Endodermal cell (in vitro differentiated cells): ENCODE measurements at regions not wholly inside any gene's neighbourhood (a gene's known extent, or its start where the extent isn't known, plus 50 kb on each side); places are given as distances from the start of the nearest gene placed in this dataset.
"Not testable (repeated sequence)": the region's sequence is repeated elsewhere in the genome, so short reads cannot be mapped to it uniquely, and the experiment has no call there.

Experiments
- DNase-seq: peaks from one replicate; pipeline ENCODE4 v3.0.0-alpha.2; 2017
- H3K27ac ChIP-seq: 2 replicates; pipeline ENCODE4 v1.5.1; 2013; ENCODE audit warnings: mild to moderate bottlenecking, low read depth, low read length, moderate library complexity
- H3K27me3 ChIP-seq: 2 replicates; pipeline ENCODE4 v1.6.1; 2013; ENCODE audit warnings: mild to moderate bottlenecking, low read length, moderate library complexity; ENCODE audit not compliant: insufficient read depth, control insufficient read depth, poor library complexity, severe bottlenecking
- H3K36me3 ChIP-seq: 2 replicates; pipeline ENCODE4 v1.7.0; 2013; ENCODE audit warnings: mild to moderate bottlenecking, low read length, moderate library complexity; ENCODE audit not compliant: control insufficient read depth, insufficient read depth
- H3K4me1 ChIP-seq: one replicate; pipeline ENCODE4 v1.7.0; 2013; ENCODE audit warnings: low read length; ENCODE audit not compliant: control insufficient read depth, insufficient read depth
- H3K4me3 ChIP-seq: 2 replicates; pipeline ENCODE4 v1.5.1; 2013; ENCODE audit warnings: mild to moderate bottlenecking, low read length, moderate library complexity
- H3K9ac ChIP-seq: 2 replicates; pipeline ENCODE4 v1.6.1; 2013; ENCODE audit warnings: mild to moderate bottlenecking, low read length, moderate library complexity; ENCODE audit not compliant: poor library complexity, severe bottlenecking; ENCODE audit errors: extremely low read depth
- H3K9me3 ChIP-seq: 2 replicates; pipeline ENCODE4 v1.6.1; 2013; ENCODE audit warnings: mild to moderate bottlenecking, low read length, moderate library complexity; ENCODE audit not compliant: control insufficient read depth
- H3K27ac Mint-ChIP-seq: 2 replicates; pipeline ENCODE4 v1.8.0; 2020; ENCODE audit warnings: mixed read lengths
- H3K27me3 Mint-ChIP-seq: 2 replicates; pipeline ENCODE4 v1.8.0; 2021; ENCODE audit warnings: mild to moderate bottlenecking, mixed read lengths; ENCODE audit not compliant: insufficient read depth
- H3K36me3 Mint-ChIP-seq: 2 replicates; pipeline ENCODE4 v1.8.0; 2020; ENCODE audit warnings: low read depth, mixed read lengths
- H3K4me1 Mint-ChIP-seq: 2 replicates; pipeline ENCODE4 v1.8.0; 2020; ENCODE audit warnings: mixed read lengths
- H3K4me3 Mint-ChIP-seq: 2 replicates; pipeline ENCODE4 v1.8.0; 2020; ENCODE audit warnings: mild to moderate bottlenecking, moderate library complexity, mixed read lengths
- H3K9me3 Mint-ChIP-seq: 2 replicates; pipeline ENCODE4 v1.8.0; 2020; ENCODE audit warnings: mild to moderate bottlenecking, mixed read lengths
- WGBS, 2 experiments: methylation state at CpG; one replicate each; pipeline versions ENCODE4 v1.1.5 to v1.1.7; 2013; ENCODE audit warnings: missing lambda C conversion rate in 2 of 2, mixed read lengths in 1 of 2; ENCODE audit not compliant: insufficient coverage in 1 of 2, insufficient read length in 1 of 2; 5-methylcytosine and 5-hydroxymethylcytosine counted together
- TF ChIP-seq, protein P1 (sequence below): fragments of 200-600 bp; sonication (generic); conservative IDR thresholded peaks from 2 replicates; pipeline ENCODE4 v1.5.0; 2021; ENCODE audit warnings: antibody characterized with exemption, mild to moderate bottlenecking

DNA sequence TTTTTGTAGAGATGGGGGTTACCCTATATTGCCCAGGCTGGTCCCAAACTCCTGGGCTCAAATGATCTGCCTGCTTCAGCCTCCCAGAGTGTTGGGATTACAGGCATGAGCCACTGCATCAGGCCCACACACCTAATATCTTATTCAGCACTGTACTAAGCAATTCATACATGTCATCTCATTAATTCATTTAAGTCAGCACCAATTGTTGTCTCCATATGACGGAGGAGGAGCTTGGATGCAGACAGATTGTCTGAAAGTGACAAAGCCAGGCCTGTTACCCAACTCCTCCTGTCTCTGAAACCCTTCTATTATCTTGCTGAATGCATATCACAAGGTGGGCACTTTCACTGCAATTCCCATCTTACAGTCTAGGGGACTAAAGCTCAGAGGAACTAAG, 57.5 kb upstream of the ALX4 start:
- WGBS, 2 experiments = 78 to 94% methylated on average over 1 of the region's 1 CpG
- H3K27me3 Mint-ChIP-seq = peaks cover 27% of the 10 kb centered on the region
- no peak overlapping the region for H3K27ac Mint-ChIP-seq
- no peak for DNase-seq
- Histone ChIP-seq H3K9ac (no peak overlapping the region), H3K36me3 (no peaks in the 10 kb centered on the region), H3K4me3 (no peak overlapping the region), H3K27ac (peak overlapping the region; percentile 72), H3K4me1 (no peaks in the 10 kb centered on the region), H3K27me3 (no peaks in the 10 kb centered on the region), H3K9me3 (no peaks in the 10 kb centered on the region)
- H3K9me3 Mint-ChIP-seq = no peaks in the 10 kb centered on the region
- TF ChIP-seq, protein P1, sequence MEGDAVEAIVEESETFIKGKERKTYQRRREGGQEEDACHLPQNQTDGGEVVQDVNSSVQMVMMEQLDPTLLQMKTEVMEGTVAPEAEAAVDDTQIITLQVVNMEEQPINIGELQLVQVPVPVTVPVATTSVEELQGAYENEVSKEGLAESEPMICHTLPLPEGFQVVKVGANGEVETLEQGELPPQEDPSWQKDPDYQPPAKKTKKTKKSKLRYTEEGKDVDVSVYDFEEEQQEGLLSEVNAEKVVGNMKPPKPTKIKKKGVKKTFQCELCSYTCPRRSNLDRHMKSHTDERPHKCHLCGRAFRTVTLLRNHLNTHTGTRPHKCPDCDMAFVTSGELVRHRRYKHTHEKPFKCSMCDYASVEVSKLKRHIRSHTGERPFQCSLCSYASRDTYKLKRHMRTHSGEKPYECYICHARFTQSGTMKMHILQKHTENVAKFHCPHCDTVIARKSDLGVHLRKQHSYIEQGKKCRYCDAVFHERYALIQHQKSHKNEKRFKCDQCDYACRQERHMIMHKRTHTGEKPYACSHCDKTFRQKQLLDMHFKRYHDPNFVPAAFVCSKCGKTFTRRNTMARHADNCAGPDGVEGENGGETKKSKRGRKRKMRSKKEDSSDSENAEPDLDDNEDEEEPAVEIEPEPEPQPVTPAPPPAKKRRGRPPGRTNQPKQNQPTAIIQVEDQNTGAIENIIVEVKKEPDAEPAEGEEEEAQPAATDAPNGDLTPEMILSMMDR = no peak
- peaks cover 17% of the 10 kb centered on the region for H3K4me1 Mint-ChIP-seq
- no peak overlapping the region for H3K4me3 Mint-ChIP-seq
- H3K36me3 Mint-ChIP-seq = no peaks in the 10 kb centered on the region

DNA sequence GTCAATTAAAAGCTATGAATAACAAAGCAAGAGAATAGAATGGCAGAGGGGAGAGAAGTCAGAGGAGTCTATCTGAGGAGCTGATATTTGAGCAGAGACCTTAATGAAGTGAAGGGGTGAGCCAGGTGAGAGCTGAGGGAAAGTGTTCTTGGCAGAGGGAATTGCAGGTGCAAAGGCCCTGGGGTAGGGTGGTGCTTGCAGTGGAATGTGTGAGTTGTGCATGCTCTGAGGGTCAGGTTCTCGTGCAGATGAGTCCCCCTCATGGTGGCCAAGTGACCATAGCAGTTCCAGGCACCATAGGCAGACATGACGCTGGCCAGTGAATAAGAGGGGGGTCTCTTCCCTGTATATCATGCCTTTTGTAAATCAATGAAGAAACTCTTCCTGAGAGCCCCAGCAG, 58.9 kb upstream of the ALX4 start:
- Mint-ChIP-seq H3K27me3 (peaks cover 24% of the 10 kb centered on the region), H3K4me3 (no peak overlapping the region), H3K36me3 (no peaks in the 10 kb centered on the region), H3K27ac (no peak overlapping the region), H3K9me3 (no peaks in the 10 kb centered on the region), H3K4me1 (peaks cover 17% of the 10 kb centered on the region)
- Histone ChIP-seq H3K27ac (no peak overlapping the region), H3K4me1 (no peaks in the 10 kb centered on the region), H3K9me3 (no peaks in the 10 kb centered on the region), H3K36me3 (no peaks in the 10 kb centered on the region), H3K27me3 (no peaks in the 10 kb centered on the region), H3K9ac (no peak overlapping the region), H3K4me3 (no peak overlapping the region)
- TF ChIP-seq, protein P1 = no peak
- 72% methylated on average over 2 of the region's 2 CpGs; no CpG with 5 or more reads in 1 of the 2 experiments for WGBS, 2 experiments
- no peak for DNase-seq

DNA sequence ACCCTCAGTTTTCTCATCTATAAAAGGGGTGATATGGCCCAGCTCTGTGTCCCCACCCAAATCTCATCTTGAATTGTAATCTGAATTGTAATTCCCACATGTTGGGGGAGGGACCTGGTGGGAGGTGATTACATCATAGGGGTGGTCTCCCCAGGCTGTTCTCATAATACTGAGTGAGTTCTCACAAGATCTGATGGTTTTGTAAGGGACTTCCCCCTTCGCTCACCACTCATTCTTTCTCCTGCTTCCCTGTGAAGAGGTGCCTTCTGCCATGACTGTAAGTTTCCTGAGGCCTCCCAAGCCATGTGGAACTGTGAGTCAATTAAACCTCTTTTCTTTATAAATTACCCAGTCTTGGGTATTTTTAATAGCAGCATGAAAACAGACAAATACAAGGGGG, 61.1 kb upstream of the ALX4 start:
- H3K27ac Mint-ChIP-seq, H3K36me3 ChIP-seq, H3K4me1 ChIP-seq, H3K4me3 Mint-ChIP-seq, DNase-seq, H3K27ac ChIP-seq, H3K27me3 ChIP-seq, H3K9me3 ChIP-seq, H3K36me3 Mint-ChIP-seq, H3K9me3 Mint-ChIP-seq, H3K4me3 ChIP-seq, H3K9ac ChIP-seq: not testable (repeated sequence)
- H3K4me1 Mint-ChIP-seq = peaks cover 14% of the 10 kb centered on the region
- WGBS, 2 experiments = 96 to 100% methylated on average over 1 of the region's 1 CpG
- peaks cover 24% of the 10 kb centered on the region for H3K27me3 Mint-ChIP-seq

GRCh38 chr11:44371706-44372105, 61.8 kb upstream of the ALX4 start:
- Mint-ChIP-seq H3K4me1 (peaks cover 8% of the 10 kb centered on the region), H3K27me3 (peaks cover 26% of the 10 kb centered on the region), H3K27ac (no peak overlapping the region), H3K9me3 (no peaks in the 10 kb centered on the region), H3K36me3 (no peaks in the 10 kb centered on the region), H3K4me3 (no peak overlapping the region)
- Histone ChIP-seq H3K4me3 (no peak overlapping the region), H3K27ac (no peak overlapping the region), H3K27me3 (no peaks in the 10 kb centered on the region), H3K9me3 (no peaks in the 10 kb centered on the region), H3K36me3 (no peaks in the 10 kb centered on the region), H3K4me1 (no peaks in the 10 kb centered on the region), H3K9ac (no peak overlapping the region)
- TF ChIP-seq, protein P1 = no peak
- 93 to 100% methylated on average over 4 of the region's 4 CpGs for WGBS, 2 experiments
- no peak for DNase-seq
